Colonic mucosa (tissue), 4 donors: ENCODE measurements at regions not wholly inside any gene's neighbourhood (a gene's known extent, or its start where the extent isn't known, plus 50 kb on each side); places are given as distances from the start of the nearest gene placed in this dataset.

Experiments used
- DNase-seq: peaks from one replicate; pipeline ENCODE4 v3.0.0-alpha.2; 2020
- H3K27ac ChIP-seq: fragments of 200-600 bp; one replicate; pipeline ENCODE4 v1.8.0; 2021
- H3K27me3 ChIP-seq: fragments of 200-600 bp; one replicate; pipeline ENCODE4 v1.8.0; 2021
- H3K36me3 ChIP-seq: fragments of 200-600 bp; one replicate; pipeline ENCODE4 v1.8.0; 2021
- H3K4me1 ChIP-seq: fragments of 200-600 bp; one replicate; pipeline ENCODE4 v1.8.0; 2021; ENCODE audit warnings: mild to moderate bottlenecking
- H3K4me3 ChIP-seq: fragments of 200-600 bp; one replicate; pipeline ENCODE4 v1.8.0; 2021
- H3K9ac ChIP-seq, 2 donors: one replicate each; pipeline ENCODE4 v1.7.0; 2013; ENCODE audit warnings: control low read depth in 2 of 2, low read depth in 2 of 2, low read length in 2 of 2
- H3K9me3 ChIP-seq: fragments of 200-600 bp; one replicate; pipeline ENCODE4 v1.8.0; 2021
- intact Hi-C: fragments of 100-400 bp; cut with DNase I; formaldehyde crosslinking; loops from one replicate; pipeline ENCODE4 v1.14.1; 2022
- TF ChIP-seq, protein P1 (sequence below): fragments of 200-600 bp; IDR thresholded peaks from one replicate; pipeline ENCODE4 v1.8.0; 2022; ENCODE audit warnings: antibody characterized with exemption, mild to moderate bottlenecking
- donor health status: healthy.
- donor health status: DM: no; HTN: no; CAD: no.
- donor health status: DM: no; HTN: no; CAD: no.

GRCh38 chr15:70151003-70151402 is 53.3 kb upstream of the TLE3 start:
- no peaks in the 10 kb centered on the region for H3K9me3 ChIP-seq
- no peak overlapping the region for H3K4me3 ChIP-seq
- no peak overlapping the region for H3K27ac ChIP-seq
- no peaks in the 10 kb centered on the region for H3K27me3 ChIP-seq
- no peaks in the 10 kb centered on the region for H3K4me1 ChIP-seq
- intact Hi-C loops: no loop called here
- no peak overlapping the region for H3K9ac ChIP-seq
- TF ChIP-seq, protein P1, sequence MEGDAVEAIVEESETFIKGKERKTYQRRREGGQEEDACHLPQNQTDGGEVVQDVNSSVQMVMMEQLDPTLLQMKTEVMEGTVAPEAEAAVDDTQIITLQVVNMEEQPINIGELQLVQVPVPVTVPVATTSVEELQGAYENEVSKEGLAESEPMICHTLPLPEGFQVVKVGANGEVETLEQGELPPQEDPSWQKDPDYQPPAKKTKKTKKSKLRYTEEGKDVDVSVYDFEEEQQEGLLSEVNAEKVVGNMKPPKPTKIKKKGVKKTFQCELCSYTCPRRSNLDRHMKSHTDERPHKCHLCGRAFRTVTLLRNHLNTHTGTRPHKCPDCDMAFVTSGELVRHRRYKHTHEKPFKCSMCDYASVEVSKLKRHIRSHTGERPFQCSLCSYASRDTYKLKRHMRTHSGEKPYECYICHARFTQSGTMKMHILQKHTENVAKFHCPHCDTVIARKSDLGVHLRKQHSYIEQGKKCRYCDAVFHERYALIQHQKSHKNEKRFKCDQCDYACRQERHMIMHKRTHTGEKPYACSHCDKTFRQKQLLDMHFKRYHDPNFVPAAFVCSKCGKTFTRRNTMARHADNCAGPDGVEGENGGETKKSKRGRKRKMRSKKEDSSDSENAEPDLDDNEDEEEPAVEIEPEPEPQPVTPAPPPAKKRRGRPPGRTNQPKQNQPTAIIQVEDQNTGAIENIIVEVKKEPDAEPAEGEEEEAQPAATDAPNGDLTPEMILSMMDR: no peak
- no peaks in the 10 kb centered on the region for H3K36me3 ChIP-seq
- no peak for DNase-seq

DNA sequence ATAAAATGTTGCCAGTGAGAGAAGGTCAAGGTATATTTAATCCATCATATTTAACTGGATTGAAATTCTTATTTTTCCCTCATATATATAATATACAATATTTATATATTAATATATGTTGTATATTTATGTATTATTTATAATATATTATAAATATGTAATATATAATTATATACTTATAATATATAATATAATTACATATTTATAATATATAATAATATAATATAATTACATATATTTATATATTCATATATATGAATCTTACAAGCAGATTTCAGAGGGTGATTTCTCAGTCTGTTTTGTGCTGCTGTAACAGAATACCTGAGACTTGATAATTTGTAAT is 52.7 kb upstream of the TLE3 start:
- intact Hi-C loops: no loop called here
- H3K9me3 ChIP-seq: no peaks in the 10 kb centered on the region
- H3K27ac ChIP-seq: no peak overlapping the region
- H3K9ac ChIP-seq: no peak overlapping the region
- no peak overlapping the region for H3K4me3 ChIP-seq
- H3K4me1 ChIP-seq: no peaks in the 10 kb centered on the region
- no peaks in the 10 kb centered on the region for H3K27me3 ChIP-seq
- TF ChIP-seq, protein P1: no peak
- H3K36me3 ChIP-seq: no peaks in the 10 kb centered on the region
- no peak for DNase-seq

- no peak overlapping the region for H3K4me3 ChIP-seq
- H3K4me1 ChIP-seq: no peaks in the 10 kb centered on the region
- H3K9ac ChIP-seq: no peak overlapping the region
- no peaks in the 10 kb centered on the region for H3K9me3 ChIP-seq
- H3K36me3 ChIP-seq: no peaks in the 10 kb centered on the region
- no peak overlapping the region for H3K27ac ChIP-seq
- TF ChIP-seq, protein P1: no peak
- no peaks in the 10 kb centered on the region for H3K27me3 ChIP-seq
- DNase-seq: no peak
- intact Hi-C loops: no loop called here
These were observed 52.1 kb upstream of the TLE3 start for GRCh38 chr15:70149667-70150404.

DNA sequence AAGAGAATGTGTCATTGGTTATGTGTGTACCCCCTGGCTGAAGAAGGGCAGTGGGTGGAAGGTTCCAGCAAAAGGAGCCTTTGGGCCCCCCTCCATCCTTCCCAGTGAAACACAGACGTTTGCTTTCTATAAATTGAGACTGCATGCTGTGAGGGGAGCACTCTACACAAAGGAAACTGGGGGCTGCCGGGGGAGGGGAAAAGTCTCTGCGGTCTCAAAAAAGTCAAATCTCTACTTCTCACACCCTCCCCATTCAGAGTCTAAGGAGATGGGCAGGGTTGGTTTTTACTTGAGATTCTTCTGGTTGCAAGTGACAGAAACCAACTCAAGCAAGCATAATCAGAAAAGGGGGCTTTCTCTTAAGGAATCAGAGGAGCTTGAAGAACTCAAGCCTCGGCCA is 50.1 kb upstream of the TLE3 start:
- H3K27me3 ChIP-seq: no peaks in the 10 kb centered on the region
- TF ChIP-seq, protein P1: no peak
- intact Hi-C loops: no loop called here
- H3K27ac ChIP-seq: no peak overlapping the region
- no peaks in the 10 kb centered on the region for H3K4me1 ChIP-seq
- H3K9me3 ChIP-seq: no peaks in the 10 kb centered on the region
- H3K9ac ChIP-seq: no peak overlapping the region
- DNase-seq: no peak
- no peak overlapping the region for H3K4me3 ChIP-seq
- no peaks in the 10 kb centered on the region for H3K36me3 ChIP-seq
